ENCODE measurements at regions not wholly inside any gene's neighbourhood (a gene's known extent, or its start where the extent isn't known, plus 50 kb on each side); places are given as distances from the start of the nearest gene placed in this dataset.

- DNase-seq, result no peak
These were observed 776.4 kb downstream of the TYW1 start for GRCh38 chr7:67773081-67773480.

- no peak for DNase-seq
These were observed 780.5 kb downstream of the TYW1 start for GRCh38 chr7:67777119-67777518.

- DNase-seq, result no peak
These were observed 785.2 kb downstream of the TYW1 start for GRCh38 chr7:67781841-67782240.

- DNase-seq, result no peak
These were observed 789.4 kb downstream of the TYW1 start for GRCh38 chr7:67786021-67786420.

GRCh38 chr7:67788669-67789068, 792.0 kb downstream of the TYW1 start:
- DNase-seq, result no peak

GRCh38 chr7:67791918-67792317, 795.3 kb downstream of the TYW1 start:
- no peak for DNase-seq

- DNase-seq, result no peak
These were observed 797.9 kb downstream of the TYW1 start for GRCh38 chr7:67794544-67794943.

- no peak for DNase-seq
These were observed 807.2 kb downstream of the TYW1 start for GRCh38 chr7:67803789-67804188.

GRCh38 chr7:67805921-67806471, 809.4 kb downstream of the TYW1 start:
- no peak for DNase-seq

- no peak for DNase-seq
These were observed 811.2 kb downstream of the TYW1 start for GRCh38 chr7:67807826-67808225.

- no peak for DNase-seq
These were observed 813.0 kb downstream of the TYW1 start for GRCh38 chr7:67809586-67809985.

GRCh38 chr7:67813621-67814292, 817.1 kb downstream of the TYW1 start:
- DNase-seq, result no peak

GRCh38 chr7:67817481-67817880, 820.8 kb downstream of the TYW1 start:
- DNase-seq, result no peak

- DNase-seq, result no peak
These were observed 824.5 kb downstream of the TYW1 start for GRCh38 chr7:67821116-67821515.

GRCh38 chr7:67823345-67823744, 826.7 kb downstream of the TYW1 start:
- DNase-seq, result no peak

GRCh38 chr7:67825356-67825755, 828.7 kb downstream of the TYW1 start:
- no peak for DNase-seq

GRCh38 chr7:67841896-67842295, 845.3 kb downstream of the TYW1 start:
- DNase-seq, result no peak

GRCh38 chr7:67842571-67842970, 845.9 kb downstream of the TYW1 start:
- no peak for DNase-seq

GRCh38 chr7:67843001-67843565, 846.5 kb downstream of the TYW1 start:
- DNase-seq, result no peak

GRCh38 chr7:67843615-67844014, 847.0 kb downstream of the TYW1 start:
- DNase-seq, result no peak

- DNase-seq, result no peak
These were observed 850.6 kb downstream of the TYW1 start for GRCh38 chr7:67847092-67847787.

- no peak for DNase-seq
These were observed 857.9 kb downstream of the TYW1 start for GRCh38 chr7:67854221-67855178.

- DNase-seq, result no peak
These were observed 858.7 kb downstream of the TYW1 start for GRCh38 chr7:67855322-67855721.

Measured in SHP77 (cell line).